Left ventricle myocardium inferior (tissue), 1 donor: ENCODE measurements at regions not wholly inside any gene's neighbourhood (a gene's known extent, or its start where the extent isn't known, plus 50 kb on each side); places are given as distances from the start of the nearest gene placed in this dataset.

Experiments used
- DNase-seq: peaks from one replicate; pipeline ENCODE4 v3.0.0-alpha.2; 2020
- H3K27ac ChIP-seq: fragments of 200-600 bp; replicated peaks from 2 replicates; pipeline ENCODE4 v1.8.0; 2021
- H3K27me3 ChIP-seq: fragments of 200-600 bp; 2 replicates; pipeline ENCODE4 v1.8.0; 2021; ENCODE audit warnings: low read depth
- H3K36me3 ChIP-seq: fragments of 200-600 bp; 2 replicates; pipeline ENCODE4 v1.8.0; 2021
- H3K4me1 ChIP-seq: fragments of 200-600 bp; 2 replicates; pipeline ENCODE4 v1.8.0; 2021
- H3K4me3 ChIP-seq: fragments of 200-600 bp; 2 replicates; pipeline ENCODE4 v1.8.0; 2021; ENCODE audit warnings: mild to moderate bottlenecking, moderate library complexity
- H3K9me3 ChIP-seq: fragments of 200-600 bp; replicated peaks from 2 replicates; pipeline ENCODE4 v1.8.0; 2021
- CTCF ChIP-seq: fragments of 200-600 bp; IDR thresholded peaks from 2 replicates; pipeline ENCODE4 v1.8.0; 2021; ENCODE audit warnings: antibody characterized with exemption, mild to moderate bottlenecking, borderline replicate concordance
- intact Hi-C: fragments of 100-400 bp; cut with micrococcal nuclease; formaldehyde crosslinking; loops from one replicate; pipeline ENCODE4 v1.11.0; 2022
- donor health status: DM: no; HTN: yes; CAD: no; lungs with severe emphysema.

GRCh38 chr4:138320030-138320429 is 77.9 kb upstream of the SLC7A11 start:
- intact Hi-C loops, result no loop called here
- peaks cover 5% of the 10 kb centered on the region for H3K9me3 ChIP-seq
- no peak overlapping the region for H3K27ac ChIP-seq
- H3K27me3 ChIP-seq, result no peaks in the 10 kb centered on the region
- no peak for DNase-seq
- no peak overlapping the region for H3K4me3 ChIP-seq
- H3K4me1 ChIP-seq, result no peaks in the 10 kb centered on the region
- H3K36me3 ChIP-seq, result no peaks in the 10 kb centered on the region
- TF ChIP-seq CTCF, result no peak

- peaks cover 19% of the 10 kb centered on the region for H3K9me3 ChIP-seq
- peaks cover 7% of the 10 kb centered on the region for H3K4me1 ChIP-seq
- intact Hi-C loops, result no loop called here
- no peaks in the 10 kb centered on the region for H3K27me3 ChIP-seq
- H3K36me3 ChIP-seq, result no peaks in the 10 kb centered on the region
- no peak for TF ChIP-seq CTCF
- no peak overlapping the region for H3K27ac ChIP-seq
- no peak for DNase-seq
- no peak overlapping the region for H3K4me3 ChIP-seq
Observed at GRCh38 chr4:138317175-138317748, 75.1 kb upstream of the SLC7A11 start.

- Histone ChIP-seq H3K27ac (no peak overlapping the region), H3K27me3 (no peaks in the 10 kb centered on the region), H3K4me3 (no peak overlapping the region), H3K4me1 (peaks cover 11% of the 10 kb centered on the region), H3K9me3 (peaks cover 19% of the 10 kb centered on the region), H3K36me3 (no peaks in the 10 kb centered on the region)
- DNase-seq, result no peak
- intact Hi-C loops, result no loop called here
- TF ChIP-seq CTCF, result no peak
Observed at GRCh38 chr4:138312536-138312911, 70.4 kb upstream of the SLC7A11 start.

GRCh38 chr4:138311771-138312535 is 69.8 kb upstream of the SLC7A11 start:
- H3K4me1 ChIP-seq, result peaks cover 11% of the 10 kb centered on the region
- no peaks in the 10 kb centered on the region for H3K36me3 ChIP-seq
- TF ChIP-seq CTCF, result no peak
- no peak overlapping the region for H3K27ac ChIP-seq
- H3K9me3 ChIP-seq, result peaks cover 19% of the 10 kb centered on the region
- intact Hi-C loops, result no loop called here
- no peak for DNase-seq
- no peaks in the 10 kb centered on the region for H3K27me3 ChIP-seq
- H3K4me3 ChIP-seq, result no peak overlapping the region

- no peaks in the 10 kb centered on the region for H3K36me3 ChIP-seq
Observed at GRCh38 chr4:138310991-138311390, 68.8 kb upstream of the SLC7A11 start.

More at GRCh38 chr4:138310991-138311390, 68.8 kb upstream of the SLC7A11 start:
- Histone ChIP-seq H3K4me3 (no peak overlapping the region), H3K27ac (no peak overlapping the region), H3K27me3 (no peaks in the 10 kb centered on the region), H3K4me1 (peaks cover 11% of the 10 kb centered on the region), H3K9me3 (peaks cover 19% of the 10 kb centered on the region)
- no peak for TF ChIP-seq CTCF
- DNase-seq, result no peak
- intact Hi-C loops, result no loop called here
